Peyer's patch (tissue), 4 donors: ENCODE measurements at regions not wholly inside any gene's neighbourhood (a gene's known extent, or its start where the extent isn't known, plus 50 kb on each side); places are given as distances from the start of the nearest gene placed in this dataset.

ENCODE experiments used
- CTCF ChIP-seq, 6 experiments: fragments of 450-650 bp in 4 of 6; fragments of 200-600 bp in 2 of 6; sonication (generic) in 1 of 6; IDR thresholded peaks; one replicate each; pipeline ENCODE4 v1.5.1; 2017 to 2019; ENCODE audit warnings: antibody characterized with exemption in 6 of 6, mild to moderate bottlenecking in 3 of 6, moderate library complexity in 1 of 6
- POLR2A ChIP-seq, 2 donors: fragments of 450-650 bp; IDR thresholded peaks; one replicate each; pipeline ENCODE4 v1.5.1; 2017; ENCODE audit warnings: antibody characterized with exemption in 2 of 2, mild to moderate bottlenecking in 2 of 2, moderate library complexity in 2 of 2

- TF ChIP-seq CTCF (IDR thresholded peaks at IDR 0.05) (no peak), POLR2A (IDR thresholded peaks at IDR 0.05) (no peak)
Measured at GRCh38 chr3:75342425-75342824, 321.7 kb upstream of the FRG2C start.
